ENCODE measurements at regions not wholly inside any gene's neighbourhood (a gene's known extent, or its start where the extent isn't known, plus 50 kb on each side); places are given as distances from the start of the nearest gene placed in this dataset.

- Histone ChIP-seq H2AFZ (ENCODE audit: low read length) (no peak overlapping the region), H3K27ac (ENCODE audit: low read length) (no peak overlapping the region), H3K4me1 (ENCODE audit: low read length) (no peaks in the 10 kb centered on the region), H3K4me3 (ENCODE audit: low read length) (no peak overlapping the region), H3F3A (ENCODE audit: insufficient read depth, low read length) (no peaks in the 10 kb centered on the region), H3K4me2 (ENCODE audit: low read depth, low read length) (no peak overlapping the region), H3K9ac (ENCODE audit: low read length) (no peak overlapping the region), H3K9me2 (replicated peaks; ENCODE audit: insufficient read depth, low read length) (no peaks in the 10 kb centered on the region), H3K27me3 (replicated peaks; ENCODE audit: insufficient read depth, low read length) (no peaks in the 10 kb centered on the region), H3K36me3 (replicated peaks; ENCODE audit: insufficient read depth, low read length) (no peaks in the 10 kb centered on the region), H4K20me1 (ENCODE audit: insufficient read depth, low read length) (no peaks in the 10 kb centered on the region), H3K79me2 (ENCODE audit: low read length) (no peaks in the 10 kb centered on the region), H3K9me3 (replicated peaks; ENCODE audit: insufficient read depth, low read length) (no peaks in the 10 kb centered on the region)
- TF ChIP-seq EZH2 (optimal IDR thresholded peaks at IDR 0.05; ENCODE audit: low read depth, low read length) (no peak), EZH2phosphoT487 (IDR thresholded peaks at IDR 0.05; ENCODE audit: low read length) (no peak), CTCF (IDR thresholded peaks at IDR 0.05; ENCODE audit: low read length) (no peak)
- no peak for DNase-seq
Measured at GRCh38 chr14:65864984-65865383, 452.5 kb downstream of the FUT8 start.

- TF ChIP-seq CTCF (IDR thresholded peaks at IDR 0.05; ENCODE audit: low read length) (no peak), EZH2phosphoT487 (IDR thresholded peaks at IDR 0.05; ENCODE audit: low read length) (no peak), EZH2 (optimal IDR thresholded peaks at IDR 0.05; ENCODE audit: low read depth, low read length) (no peak)
- no peak overlapping the region for H2AFZ ChIP-seq (ENCODE audit: low read length)
- H3K9ac ChIP-seq (ENCODE audit: low read length), result no peak overlapping the region
- no peaks in the 10 kb centered on the region for H3K9me2 ChIP-seq (replicated peaks; ENCODE audit: insufficient read depth, low read length)
- H3K27ac ChIP-seq (ENCODE audit: low read length), result no peak overlapping the region
- H3K79me2 ChIP-seq (ENCODE audit: low read length), result no peaks in the 10 kb centered on the region
- H4K20me1 ChIP-seq (ENCODE audit: insufficient read depth, low read length), result no peaks in the 10 kb centered on the region
- no peak for DNase-seq
- H3K9me3 ChIP-seq (replicated peaks; ENCODE audit: insufficient read depth, low read length), result no peaks in the 10 kb centered on the region
- no peaks in the 10 kb centered on the region for H3K4me1 ChIP-seq (ENCODE audit: low read length)
- no peaks in the 10 kb centered on the region for H3K36me3 ChIP-seq (replicated peaks; ENCODE audit: insufficient read depth, low read length)
- H3F3A ChIP-seq (ENCODE audit: insufficient read depth, low read length), result no peaks in the 10 kb centered on the region
- H3K27me3 ChIP-seq (replicated peaks; ENCODE audit: insufficient read depth, low read length), result no peaks in the 10 kb centered on the region
- no peak overlapping the region for H3K4me2 ChIP-seq (ENCODE audit: low read depth, low read length)
- H3K4me3 ChIP-seq (ENCODE audit: low read length), result no peak overlapping the region
Measured at GRCh38 chr14:65866448-65866847, 453.9 kb downstream of the FUT8 start.

- Histone ChIP-seq H3K4me1 (ENCODE audit: low read length) (no peaks in the 10 kb centered on the region), H3K27ac (ENCODE audit: low read length) (no peak overlapping the region), H4K20me1 (ENCODE audit: insufficient read depth, low read length) (no peaks in the 10 kb centered on the region), H3F3A (ENCODE audit: insufficient read depth, low read length) (no peaks in the 10 kb centered on the region), H3K79me2 (ENCODE audit: low read length) (no peaks in the 10 kb centered on the region), H3K9ac (ENCODE audit: low read length) (no peak overlapping the region), H3K9me3 (replicated peaks; ENCODE audit: insufficient read depth, low read length) (no peaks in the 10 kb centered on the region), H3K4me3 (ENCODE audit: low read length) (no peak overlapping the region), H2AFZ (ENCODE audit: low read length) (no peak overlapping the region), H3K27me3 (replicated peaks; ENCODE audit: insufficient read depth, low read length) (no peaks in the 10 kb centered on the region), H3K9me2 (replicated peaks; ENCODE audit: insufficient read depth, low read length) (no peaks in the 10 kb centered on the region), H3K4me2 (ENCODE audit: low read depth, low read length) (no peak overlapping the region), H3K36me3 (replicated peaks; ENCODE audit: insufficient read depth, low read length) (no peaks in the 10 kb centered on the region)
- TF ChIP-seq EZH2 (optimal IDR thresholded peaks at IDR 0.05; ENCODE audit: low read depth, low read length), result no peak
- TF ChIP-seq EZH2phosphoT487 (IDR thresholded peaks at IDR 0.05; ENCODE audit: low read length), result no peak
- TF ChIP-seq CTCF (IDR thresholded peaks at IDR 0.05; ENCODE audit: low read length), result no peak
- DNase-seq, result no peak
Measured at GRCh38 chr14:65866886-65867285, 454.4 kb downstream of the FUT8 start.
